GM12872 (cell line): ENCODE measurements at regions not wholly inside any gene's neighbourhood (a gene's known extent, or its start where the extent isn't known, plus 50 kb on each side); places are given as distances from the start of the nearest gene placed in this dataset.

ENCODE experiments used
- CTCF ChIP-seq: IDR thresholded peaks from 3 replicates; pipeline ENCODE4 v1.5.1; 2011; ENCODE audit warnings: low read depth, mild to moderate bottlenecking, low read length, moderate library complexity; ENCODE audit not compliant: insufficient read depth

GRCh38 chr6:67680297-67680932 is 954.7 kb upstream of the ADGRB3 start:
- no peak for TF ChIP-seq CTCF

GRCh38 chr6:67679566-67680296 is 955.4 kb upstream of the ADGRB3 start:
- TF ChIP-seq CTCF, result no peak

GRCh38 chr6:67676892-67677291 is 958.2 kb upstream of the ADGRB3 start:
- TF ChIP-seq CTCF, result no peak

- no peak for TF ChIP-seq CTCF
Measured at GRCh38 chr6:67667637-67668422, 967.3 kb upstream of the ADGRB3 start.

GRCh38 chr6:67666177-67666964 is 968.7 kb upstream of the ADGRB3 start:
- TF ChIP-seq CTCF, result no peak

GRCh38 chr6:67664942-67665341 is 970.1 kb upstream of the ADGRB3 start:
- TF ChIP-seq CTCF, result no peak
